ENCODE measurements at regions not wholly inside any gene's neighbourhood (a gene's known extent, or its start where the extent isn't known, plus 50 kb on each side); places are given as distances from the start of the nearest gene placed in this dataset.
"Not testable (repeated sequence)": the region's sequence is repeated elsewhere in the genome, so short reads cannot be mapped to it uniquely, and the experiment has no call there.

DNA sequence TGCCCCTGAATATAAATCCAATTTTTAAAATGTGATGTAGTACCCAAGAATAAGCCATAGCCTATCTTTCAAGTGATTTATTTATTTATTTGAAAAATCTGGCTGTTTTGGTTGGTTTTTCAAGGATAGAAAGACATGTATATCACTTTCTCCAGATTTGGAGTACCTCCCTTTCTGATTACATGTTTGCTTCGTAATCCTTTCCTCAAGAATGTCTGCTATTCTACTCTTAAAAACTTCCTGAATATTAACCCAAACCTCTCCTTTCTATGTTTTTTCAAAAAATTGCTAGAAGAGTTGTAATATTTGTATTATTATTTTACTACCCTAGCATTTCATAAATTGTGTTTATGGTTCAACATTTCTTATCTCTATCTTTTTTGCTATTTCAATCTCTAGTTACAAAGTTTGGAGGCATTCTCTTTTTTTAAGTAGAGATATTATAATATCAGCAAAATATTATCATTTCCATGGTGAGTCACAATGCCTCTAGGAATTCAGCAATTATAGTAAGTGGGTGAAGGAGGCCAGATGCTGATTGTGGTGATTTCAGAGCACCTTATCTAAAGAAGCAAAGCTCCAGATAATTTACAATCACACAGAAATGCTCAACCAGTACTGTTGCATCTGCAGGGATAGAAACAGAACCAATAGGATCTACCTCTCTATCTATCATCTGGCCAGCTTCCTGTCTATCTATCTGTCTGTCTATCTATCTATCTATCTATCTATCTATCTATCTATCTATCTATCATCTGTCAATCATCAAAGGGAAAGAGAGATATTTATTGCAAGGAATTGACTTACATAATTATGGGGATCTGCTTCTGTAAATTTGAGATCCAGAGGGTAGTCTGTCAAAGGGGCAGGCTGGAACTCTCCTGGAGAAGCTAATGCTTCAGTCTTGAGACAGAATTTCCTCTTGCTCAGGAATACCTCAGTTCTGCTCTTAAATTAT lies 412.5 kb upstream of the SEMA3C start:
- ATAC-seq (no peak), DNase-seq (ENCODE audit: low spot score) (no peak)
- intact Hi-C loops (cut with DNase I) = no loop called here

DNA sequence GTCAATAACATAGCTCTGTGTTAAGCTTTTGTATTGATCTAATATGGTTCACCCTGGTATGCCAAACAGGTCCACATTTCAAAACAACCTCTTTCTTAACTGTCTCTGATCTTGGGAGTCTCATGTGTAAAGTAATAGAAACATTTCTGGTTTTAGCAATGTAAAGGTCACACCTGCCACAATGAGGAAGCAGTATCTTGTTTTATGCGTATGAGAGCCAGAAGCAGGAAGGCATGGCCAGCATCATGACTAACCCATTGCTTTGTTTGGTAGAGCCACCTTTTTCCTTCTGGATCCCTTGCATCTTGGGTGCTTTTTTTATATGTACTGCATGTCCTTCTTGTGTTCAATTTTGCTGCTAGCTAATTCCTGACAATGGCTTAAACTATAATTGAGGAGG lies 411.3 kb upstream of the SEMA3C start:
- no peak for ATAC-seq
- no peak for DNase-seq (ENCODE audit: low spot score)
- intact Hi-C loops (cut with DNase I) = no loop called here

DNA sequence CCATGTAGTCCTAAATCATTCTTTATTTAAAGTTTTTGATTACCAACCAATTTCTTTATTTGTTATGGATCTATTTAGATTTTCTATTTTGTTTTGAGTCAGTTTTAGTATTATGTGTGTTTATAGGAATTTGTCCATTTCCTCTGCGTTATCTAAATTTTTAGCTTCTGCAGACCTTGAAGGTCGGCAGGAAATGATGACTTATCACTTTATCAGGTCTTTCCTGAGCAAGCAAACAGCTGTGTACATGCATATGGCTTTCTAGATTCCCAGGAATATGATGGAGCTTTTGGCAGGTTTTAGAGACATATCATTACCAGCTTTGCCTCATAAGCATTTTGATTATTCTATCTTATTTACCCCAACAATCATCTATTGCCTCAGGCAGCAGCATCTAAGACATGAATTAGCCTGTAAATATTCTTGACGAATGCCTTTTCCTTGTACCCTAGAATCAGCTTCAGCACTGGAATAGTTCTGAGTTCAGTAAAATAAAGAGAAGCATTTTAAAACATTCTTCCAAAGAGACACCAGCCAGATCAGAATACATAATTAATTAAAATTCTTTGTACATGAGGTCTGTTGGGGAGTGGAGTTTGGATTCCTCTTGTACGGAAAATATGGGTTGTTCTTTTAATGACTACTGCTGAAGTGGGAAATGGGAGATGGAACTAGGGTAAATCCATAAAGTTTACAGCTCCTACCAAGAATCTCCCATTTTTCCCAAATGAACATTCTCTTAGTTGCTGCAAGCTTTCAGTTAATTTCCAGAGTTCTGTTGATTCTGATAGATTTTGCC lies 408.8 kb upstream of the SEMA3C start:
- ATAC-seq (no peak), DNase-seq (ENCODE audit: low spot score) (no peak)
- intact Hi-C loops (cut with DNase I) = no loop called here

DNA sequence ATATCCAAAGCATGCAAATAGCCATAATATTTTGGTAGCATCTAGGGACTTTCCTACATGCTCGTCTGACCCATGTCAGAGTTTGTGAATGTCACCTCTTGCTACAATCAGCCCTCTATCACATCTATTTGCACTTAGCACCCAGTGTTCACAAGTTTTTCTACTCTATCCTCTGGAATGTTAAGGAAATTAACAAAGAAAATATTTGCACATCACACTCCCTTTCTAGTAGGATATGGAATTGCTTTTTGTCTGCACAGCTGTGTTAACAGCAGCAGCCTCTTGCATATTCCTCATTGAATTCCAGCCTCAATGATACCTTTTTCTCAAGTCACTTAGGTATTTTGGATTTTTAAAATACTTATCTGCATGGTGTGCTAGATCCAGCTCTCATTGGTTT lies 403.1 kb upstream of the SEMA3C start:
- ATAC-seq (no peak), DNase-seq (ENCODE audit: low spot score) (no peak)
- intact Hi-C loops (cut with DNase I) = no loop called here

DNA sequence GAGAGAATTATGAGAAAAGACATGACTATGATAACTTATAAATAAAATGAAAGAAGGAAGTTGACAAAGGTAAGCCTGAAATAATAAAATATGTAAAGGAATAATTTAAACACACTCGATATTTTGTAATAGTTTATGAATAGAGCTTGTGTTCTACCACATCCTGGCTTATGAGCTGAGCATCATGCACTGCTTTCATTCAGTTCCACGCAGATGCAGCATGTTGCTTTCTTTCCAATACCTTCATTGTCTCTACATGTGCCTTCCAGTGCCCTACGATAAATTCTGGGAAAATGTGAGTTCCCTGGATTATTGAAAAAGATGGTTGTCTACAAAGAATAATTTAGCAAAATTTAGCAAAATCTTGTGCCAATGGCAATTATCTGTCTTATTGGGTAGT lies 398.9 kb upstream of the SEMA3C start:
- DNase-seq (ENCODE audit: low spot score) (no peak), ATAC-seq (no peak)
- intact Hi-C loops (cut with DNase I) = no loop called here

DNA sequence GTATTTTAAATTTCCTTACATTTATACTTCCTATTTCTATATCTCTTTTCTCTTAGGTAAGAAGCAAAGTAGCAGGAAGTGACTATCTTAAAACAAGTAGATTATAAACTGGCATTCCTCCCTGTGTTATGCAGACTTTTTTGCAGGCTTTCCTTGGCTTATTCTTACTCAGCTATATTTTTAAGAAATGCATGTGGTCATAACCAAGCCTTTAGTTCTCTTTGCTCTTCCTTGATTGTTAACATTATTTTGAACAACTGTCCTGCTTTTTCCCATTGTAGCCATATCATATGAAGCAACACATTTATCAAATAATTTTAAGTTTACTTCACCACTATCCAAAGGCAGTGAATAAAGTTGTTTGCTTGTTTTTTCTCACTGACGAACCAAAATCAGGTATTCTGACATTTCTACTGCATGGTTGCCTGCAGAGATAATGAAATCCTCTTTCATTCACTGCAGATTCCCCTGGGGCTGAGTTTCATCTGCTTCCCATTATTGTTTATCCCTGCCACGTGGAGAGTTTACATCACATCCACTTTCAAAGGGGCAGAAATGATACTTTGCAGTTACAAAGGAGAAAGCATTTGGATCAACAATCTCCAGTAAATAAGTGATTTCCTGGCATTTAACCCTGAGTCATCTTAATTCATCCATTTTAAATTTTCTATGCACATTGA lies 389.9 kb upstream of the SEMA3C start:
- DNase-seq (ENCODE audit: low spot score) (no peak), ATAC-seq (no peak)
- intact Hi-C loops (cut with DNase I) = no loop called here

DNA sequence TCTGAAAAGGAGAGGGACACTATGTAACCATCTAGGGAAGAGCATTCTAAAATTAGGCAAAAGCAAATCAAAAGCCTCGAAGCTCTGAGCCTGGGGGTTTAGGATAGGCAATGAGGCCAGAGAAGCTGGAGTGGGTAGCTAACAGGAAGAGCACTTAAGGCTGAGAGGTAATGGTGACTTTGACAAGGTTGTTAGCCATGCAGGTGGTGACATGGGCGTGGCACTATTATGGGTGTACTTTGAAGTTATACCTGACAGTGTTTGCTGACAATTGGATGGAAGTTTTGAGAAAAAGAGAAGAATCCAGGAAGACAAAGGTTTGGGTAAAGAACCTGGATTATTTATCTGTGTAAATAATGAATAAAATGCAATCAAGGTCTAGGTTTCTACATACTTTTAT lies 383.0 kb upstream of the SEMA3C start:
- intact Hi-C loops (cut with DNase I) = no loop called here
- DNase-seq (ENCODE audit: low spot score) (no peak), ATAC-seq (no peak)

DNA sequence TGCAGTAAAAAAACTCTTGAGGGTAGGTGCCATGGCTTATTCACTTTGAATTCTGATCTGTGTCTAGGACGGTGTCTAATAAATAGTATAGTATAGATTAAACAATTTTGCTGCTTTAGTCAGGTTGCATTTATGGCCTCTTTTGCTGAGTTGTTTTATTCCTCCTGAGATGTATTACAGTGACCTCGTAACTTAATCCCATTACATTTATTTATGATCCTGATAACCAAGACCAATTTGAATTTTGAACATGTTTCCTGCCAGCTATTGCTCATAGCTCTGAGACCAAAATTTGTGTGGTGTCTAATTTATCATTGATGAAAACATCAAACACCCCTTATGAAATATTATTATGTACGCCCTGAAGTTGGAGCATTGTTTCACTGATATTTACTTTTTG lies 381.9 kb upstream of the SEMA3C start:
- intact Hi-C loops (cut with DNase I) = no loop called here
- ATAC-seq = no peak
- no peak for DNase-seq (ENCODE audit: low spot score)

DNA sequence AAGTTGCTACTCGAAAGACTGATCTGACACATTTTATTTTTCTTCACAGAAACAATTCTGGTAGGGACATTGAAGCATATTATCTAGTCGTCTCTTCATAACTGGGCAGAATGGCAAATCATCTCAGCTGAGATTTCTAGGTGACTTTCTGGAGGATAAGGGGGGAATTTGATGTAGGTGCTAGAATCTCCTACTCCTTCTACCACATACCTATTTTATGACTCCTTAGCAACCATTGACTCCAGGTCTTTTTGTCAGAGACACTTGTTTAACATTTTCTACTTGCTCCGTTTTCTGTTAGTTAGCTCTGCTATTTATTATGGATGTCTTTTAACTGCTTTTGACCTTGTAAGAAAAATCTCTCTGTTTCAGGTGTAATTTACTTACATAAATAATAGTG lies 380.9 kb upstream of the SEMA3C start:
- DNase-seq (ENCODE audit: low spot score) = no peak
- no peak for ATAC-seq
- intact Hi-C loops (cut with DNase I) = no loop called here

DNA sequence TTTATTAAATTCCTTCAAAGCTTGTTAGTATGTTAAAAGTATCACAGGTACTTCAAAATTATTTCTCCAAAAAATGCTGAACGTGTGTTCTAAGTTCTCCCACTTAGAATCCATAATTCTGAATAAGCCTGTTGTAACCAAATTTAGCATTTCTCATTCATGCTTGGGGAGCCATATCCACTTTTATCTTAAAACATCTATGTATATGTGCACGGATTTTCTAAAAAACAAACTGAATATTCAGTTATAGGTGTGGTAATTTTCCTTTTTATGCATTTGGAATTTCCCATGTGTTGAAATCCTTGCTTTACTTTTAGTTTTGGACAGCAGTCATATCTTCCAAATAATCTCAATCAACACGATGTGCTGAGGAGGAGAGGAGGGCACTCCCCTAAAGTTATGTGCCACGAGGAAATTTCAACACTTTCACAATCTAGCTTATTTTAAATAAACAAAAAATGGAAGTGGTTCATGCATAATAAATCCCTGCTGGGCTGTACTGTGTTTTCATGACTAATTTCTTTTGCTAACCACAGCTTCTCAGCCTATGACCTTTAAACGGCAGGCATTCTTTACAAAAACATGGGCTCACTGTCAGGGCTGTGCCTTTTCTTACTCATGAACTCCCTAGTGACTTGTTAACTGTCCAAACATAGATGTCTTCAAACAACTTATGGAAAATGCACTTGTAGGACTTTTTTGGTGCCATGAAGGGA lies 380.3 kb upstream of the SEMA3C start:
- ATAC-seq = peak; percentile 84
- intact Hi-C loops (cut with DNase I) = no loop called here
- no peak for DNase-seq (ENCODE audit: low spot score)

DNA sequence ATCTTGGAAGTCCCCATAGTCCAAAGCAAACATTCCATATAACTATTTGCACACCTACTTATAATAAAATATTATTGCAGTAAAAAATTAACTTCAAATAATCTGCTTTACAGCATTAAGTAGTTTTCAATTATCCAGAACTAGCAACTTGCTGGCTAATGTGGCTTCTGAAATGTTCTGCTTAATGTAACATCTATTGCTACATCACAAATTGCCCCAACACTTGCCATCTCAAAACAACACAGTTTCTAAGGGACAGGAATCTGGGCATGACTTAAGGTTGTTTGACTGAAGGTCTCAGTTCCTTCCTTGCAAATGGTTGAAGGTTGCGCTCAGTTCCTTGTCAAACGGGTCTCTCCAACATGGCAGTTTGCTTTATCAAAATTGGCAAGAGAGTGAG lies 378.5 kb upstream of the SEMA3C start:
- DNase-seq (ENCODE audit: low spot score) (no peak), ATAC-seq (no peak)
- intact Hi-C loops (cut with DNase I) = no loop called here

DNA sequence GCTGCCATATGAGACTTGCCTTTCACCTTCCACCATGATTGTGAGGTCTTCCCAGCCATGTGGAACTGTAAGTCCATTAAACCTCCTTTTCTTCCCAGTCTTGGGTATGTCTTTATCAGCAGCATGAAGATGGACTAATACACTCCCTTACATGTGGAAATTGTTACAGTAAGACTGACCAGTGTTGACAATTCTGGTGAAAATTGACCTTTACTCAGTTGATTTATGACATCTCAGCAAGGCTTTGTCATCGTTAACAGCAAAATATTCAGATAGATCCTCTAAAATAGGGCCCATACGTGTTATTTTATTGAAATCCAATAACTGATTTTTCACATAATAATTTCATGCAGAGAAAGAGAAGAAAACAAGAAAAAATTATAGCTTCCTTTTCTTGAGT lies 377.9 kb upstream of the SEMA3C start:
- ATAC-seq (no peak), DNase-seq (ENCODE audit: low spot score) (no peak)
- intact Hi-C loops (cut with DNase I) = no loop called here

DNA sequence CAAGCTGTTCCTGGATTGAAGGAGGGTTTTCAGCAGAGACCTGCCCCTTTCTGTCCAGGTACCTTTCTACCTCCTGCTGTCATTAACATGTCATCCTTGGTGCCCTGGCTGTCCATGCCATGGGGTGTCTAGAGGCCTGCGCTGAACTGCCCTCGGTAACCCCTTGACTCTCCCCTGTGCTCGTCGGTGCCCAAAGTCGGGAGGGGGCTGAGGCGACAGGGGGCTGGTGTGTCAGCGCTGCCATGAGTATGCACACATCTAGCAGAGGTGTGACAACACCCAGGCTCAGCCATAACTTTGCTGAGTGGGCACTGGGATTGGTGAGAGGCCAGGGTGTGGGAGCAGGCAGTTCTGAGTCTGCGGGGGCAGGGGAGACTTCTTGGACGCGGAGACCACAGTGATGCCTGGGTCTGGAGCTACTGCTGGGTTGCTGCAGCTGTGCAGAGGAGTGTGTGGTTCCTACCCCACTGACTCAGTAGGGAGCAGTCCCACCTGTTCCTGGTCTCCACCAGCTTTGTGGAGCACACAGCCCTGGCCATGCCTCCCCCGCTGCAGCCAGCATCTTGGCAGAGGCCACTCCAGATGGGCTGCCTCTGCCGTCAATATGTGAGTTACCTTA lies 376.2 kb upstream of the SEMA3C start:
- DNase-seq (ENCODE audit: low spot score) (no peak), ATAC-seq (no peak)
- intact Hi-C loops (cut with DNase I) = no loop called here

DNA sequence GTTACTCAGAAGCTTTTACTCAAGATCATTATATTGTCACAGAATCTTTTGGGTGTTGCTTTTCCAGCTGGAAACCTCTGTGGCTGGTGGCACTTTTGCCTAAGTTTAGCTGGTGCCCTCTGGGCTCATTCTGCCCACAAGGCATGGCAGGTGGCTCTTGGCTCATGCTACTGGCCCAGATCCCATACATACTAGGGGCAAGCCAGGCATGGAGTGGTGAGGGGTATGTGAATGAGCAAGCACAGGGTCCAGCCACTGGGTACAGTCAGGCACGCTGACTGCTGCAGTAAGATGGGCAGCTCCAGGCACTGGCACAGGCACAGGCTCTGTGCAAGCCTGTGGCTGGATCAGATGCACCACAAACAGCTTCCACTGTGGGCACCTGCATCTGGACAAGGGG lies 375.0 kb upstream of the SEMA3C start:
- intact Hi-C loops (cut with DNase I) = no loop called here
- no peak for DNase-seq (ENCODE audit: low spot score)
- peak; percentile 15 for ATAC-seq

DNA sequence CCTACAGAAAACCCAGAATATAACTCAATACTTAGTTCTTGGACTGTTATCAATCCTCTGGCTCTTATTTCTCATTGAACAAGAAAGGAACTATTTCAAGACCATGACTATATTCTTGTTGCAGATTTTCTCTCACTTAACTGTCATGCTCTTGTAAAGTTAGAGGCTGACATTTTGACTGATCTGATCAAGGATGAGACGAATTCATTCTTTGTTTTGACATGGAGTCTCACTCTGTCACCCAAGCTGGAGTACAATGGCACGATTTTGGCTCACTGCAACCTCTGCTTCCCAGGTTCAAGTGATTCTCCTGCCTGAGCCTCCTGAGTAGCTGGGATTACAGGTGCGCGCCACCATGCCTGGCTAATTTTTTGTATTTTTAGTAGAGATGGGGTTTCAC lies 367.9 kb upstream of the SEMA3C start:
- DNase-seq (ENCODE audit: low spot score); intact Hi-C loops (cut with DNase I); ATAC-seq: not testable (repeated sequence)

DNA sequence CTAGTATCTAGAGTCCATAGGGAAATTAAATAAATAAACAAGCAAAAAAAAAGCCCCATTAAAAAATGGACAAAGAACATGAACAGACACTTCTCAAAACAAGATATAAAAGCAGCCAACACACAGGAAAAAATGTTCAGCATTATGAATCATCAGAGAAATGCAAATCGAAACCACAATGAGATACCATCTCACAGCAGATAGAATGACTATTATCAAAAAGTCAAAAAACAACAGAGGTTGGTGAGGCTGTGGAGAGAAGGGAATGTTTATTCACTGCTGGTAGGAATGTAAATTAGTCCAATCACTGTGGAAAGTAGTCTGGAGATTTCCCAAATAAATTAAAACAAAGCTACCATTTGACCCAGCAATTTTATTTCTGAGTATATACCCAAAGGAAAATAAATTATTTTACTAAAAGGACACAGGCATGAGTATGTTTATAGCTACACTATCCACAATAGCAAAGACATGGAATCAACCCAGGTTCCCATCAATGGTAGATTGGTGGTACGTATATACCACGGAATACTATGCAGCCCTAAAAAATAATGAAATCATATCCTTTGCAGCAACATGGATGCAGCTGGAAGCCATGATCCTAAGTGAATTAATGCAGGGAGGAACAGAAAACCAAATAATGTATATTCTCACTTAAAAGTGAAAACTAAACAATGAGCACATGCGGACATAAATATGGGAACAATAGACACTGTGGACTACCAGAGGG lies 366.5 kb upstream of the SEMA3C start:
- no peak for ATAC-seq
- DNase-seq (ENCODE audit: low spot score) = no peak
- intact Hi-C loops (cut with DNase I) = no loop called here

DNA sequence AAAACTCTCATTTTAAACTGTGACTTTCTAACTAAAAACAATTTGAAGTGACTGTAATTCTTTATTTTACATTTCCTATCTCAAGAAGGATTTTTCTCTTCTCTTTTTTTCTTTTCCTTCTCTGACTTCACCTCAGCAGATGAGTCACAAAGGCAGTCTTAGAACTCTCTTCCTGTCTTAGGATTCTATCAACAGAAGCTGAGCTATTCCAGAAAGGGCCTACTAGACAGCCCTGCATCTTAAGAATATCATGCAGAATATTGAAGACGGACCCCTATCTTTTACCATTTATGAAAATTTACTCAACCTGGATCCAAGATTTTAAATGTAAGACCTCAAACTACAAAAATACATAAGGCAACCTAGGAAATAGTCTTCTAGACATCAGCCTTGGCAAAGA lies 365.7 kb upstream of the SEMA3C start:
- DNase-seq (ENCODE audit: low spot score) = no peak
- intact Hi-C loops (cut with DNase I) = no loop called here
- ATAC-seq = no peak

DNA sequence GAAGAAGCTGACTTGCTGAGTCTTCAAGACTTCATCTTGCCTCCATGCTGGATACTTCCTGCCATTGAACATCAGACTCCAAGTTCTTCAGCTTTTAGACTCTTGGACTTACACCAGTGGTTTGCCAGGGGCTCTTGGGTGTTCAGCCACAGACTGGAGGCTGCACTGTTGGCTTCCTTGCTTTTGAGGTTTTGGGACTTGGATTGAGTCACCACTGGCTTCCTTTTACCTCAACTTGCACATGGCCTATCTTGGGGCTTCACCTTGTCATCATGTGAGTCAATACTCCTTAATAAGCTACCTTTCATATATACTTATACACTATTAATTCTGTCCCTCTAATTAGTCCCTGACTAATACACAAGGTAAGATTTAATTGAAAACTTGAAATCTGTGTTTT lies 361.7 kb upstream of the SEMA3C start:
- intact Hi-C loops (cut with DNase I) = no loop called here
- DNase-seq (ENCODE audit: low spot score) = no peak
- no peak for ATAC-seq

All from sciatic nerve (tissue), 2 donors.